SU-DHL-6 (cell line): ENCODE measurements at regions not wholly inside any gene's neighbourhood (a gene's known extent, or its start where the extent isn't known, plus 50 kb on each side); places are given as distances from the start of the nearest gene placed in this dataset.

ENCODE experiments used
- H2AFZ ChIP-seq: fragments of 200-600 bp; sonication (generic); 2 replicates; pipeline ENCODE4 v1.6.1; 2014; ENCODE audit warnings: low read depth, mild to moderate bottlenecking, moderate library complexity, mixed read lengths, antibody characterized with exemption, low read length; ENCODE audit not compliant: severe bottlenecking
- H3F3A ChIP-seq: fragments of 200-600 bp; shearing (Covaris generic); 2 replicates; pipeline ENCODE4 v1.6.0; 2016; ENCODE audit warnings: antibody characterized with exemption, mild to moderate bottlenecking; ENCODE audit not compliant: insufficient read depth
- H3K27ac ChIP-seq: fragments of 200-600 bp; sonication (generic); 2 replicates; pipeline ENCODE4 v1.5.1; 2016; ENCODE audit warnings: low read depth, mild to moderate bottlenecking, low read length, moderate library complexity, mixed read lengths
- H3K27me3 ChIP-seq: fragments of 200-600 bp; sonication (generic), shearing (Covaris generic); 2 replicates; pipeline ENCODE4 v1.6.0; 2014; ENCODE audit warnings: mild to moderate bottlenecking, low read length
- H3K36me3 ChIP-seq: fragments of 200-600 bp; sonication (generic); 2 replicates; pipeline ENCODE4 v1.6.1; 2014; ENCODE audit warnings: mild to moderate bottlenecking, low read length, mixed read lengths
- H3K4me2 ChIP-seq: fragments of 300-600, 200-600 bp; shearing (Covaris generic), sonication (generic); 2 replicates; pipeline ENCODE4 v1.6.0; 2014; ENCODE audit warnings: low read length, low read depth, mild to moderate bottlenecking; ENCODE audit not compliant: poor library complexity, severe bottlenecking
- H3K4me3 ChIP-seq: fragments of 200-600 bp; sonication (generic); 2 replicates; pipeline ENCODE4 v1.5.1; 2014; ENCODE audit warnings: antibody characterized with exemption, low read length, mild to moderate bottlenecking, mixed read lengths; ENCODE audit not compliant: insufficient read depth, poor library complexity, severe bottlenecking
- H3K79me2 ChIP-seq: fragments of 200-600 bp; sonication (generic); 2 replicates; pipeline ENCODE4 v1.6.1; 2014; ENCODE audit warnings: mild to moderate bottlenecking, low read length, moderate library complexity; ENCODE audit not compliant: insufficient read depth
- H3K9ac ChIP-seq: fragments of 200-600 bp; sonication (generic); 2 replicates; pipeline ENCODE4 v1.7.0; 2014; ENCODE audit warnings: mild to moderate bottlenecking, low read length
- H3K9me2 ChIP-seq: fragments of 200-600 bp; sonication (generic); replicated peaks from 2 replicates; pipeline ENCODE4 v1.6.1; 2014; ENCODE audit warnings: low read length; ENCODE audit not compliant: insufficient read depth
- H3K9me3 ChIP-seq: fragments of 200-600 bp; sonication (generic); 2 replicates; pipeline ENCODE4 v1.6.1; 2014; ENCODE audit warnings: low read length, mixed read lengths; ENCODE audit not compliant: insufficient read depth
- H4K20me1 ChIP-seq: fragments of 200-600 bp; sonication (generic); 2 replicates; pipeline ENCODE4 v1.6.1; 2014; ENCODE audit warnings: low read depth, mild to moderate bottlenecking, antibody characterized with exemption, low read length, moderate library complexity, mixed read lengths
- CTCF ChIP-seq: fragments of 200-600 bp; sonication (generic); IDR thresholded peaks from one replicate; pipeline ENCODE4 v1.5.1; 2017; ENCODE audit warnings: antibody characterized with exemption, mild to moderate bottlenecking, low read length, moderate library complexity; ENCODE audit not compliant: insufficient read depth, poor library complexity, severe bottlenecking
- EZH2phosphoT487 ChIP-seq: fragments of 200-600 bp; sonication (generic), shearing (Covaris generic); conservative IDR thresholded peaks from 2 replicates; pipeline ENCODE4 v1.6.1; 2018; ENCODE audit warnings: mild to moderate bottlenecking, antibody characterized with exemption, low read length, moderate library complexity, mixed read lengths

GRCh38 chr18:61123309-61123708, 209.9 kb upstream of the CDH20 start:
- Histone ChIP-seq H3K9me3 (no peaks in the 10 kb centered on the region), H3K9me2 (0 out of 2 replicates have a peak, but pooled peaks cover 3% of the 10 kb centered on the region), H3K4me2 (no peak overlapping the region), H3K4me3 (no peak overlapping the region), H3K36me3 (no peaks in the 10 kb centered on the region), H2AFZ (no peak overlapping the region), H3K27ac (no peak overlapping the region), H3K79me2 (no peaks in the 10 kb centered on the region), H3F3A (no peaks in the 10 kb centered on the region), H3K9ac (no peak overlapping the region), H3K27me3 (no peaks in the 10 kb centered on the region), H4K20me1 (no peaks in the 10 kb centered on the region)
- TF ChIP-seq EZH2phosphoT487 = no peak
- TF ChIP-seq CTCF = no peak

GRCh38 chr18:61127714-61128467, 205.3 kb upstream of the CDH20 start:
- TF ChIP-seq EZH2phosphoT487 (no peak), CTCF (no peak)
- H3K9me3 ChIP-seq = no peaks in the 10 kb centered on the region
- no peak overlapping the region for H3K4me2 ChIP-seq
- no peak overlapping the region for H3K4me3 ChIP-seq
- H3K9me2 ChIP-seq = 0 out of 2 replicates have a peak, but pooled peaks cover 3% of the 10 kb centered on the region
- no peak overlapping the region for H3K9ac ChIP-seq
- no peak overlapping the region for H2AFZ ChIP-seq
- H3K79me2 ChIP-seq = no peaks in the 10 kb centered on the region
- H3K27ac ChIP-seq = no peak overlapping the region
- no peaks in the 10 kb centered on the region for H3F3A ChIP-seq
- H3K27me3 ChIP-seq = no peaks in the 10 kb centered on the region
- no peaks in the 10 kb centered on the region for H3K36me3 ChIP-seq
- no peaks in the 10 kb centered on the region for H4K20me1 ChIP-seq

DNA sequence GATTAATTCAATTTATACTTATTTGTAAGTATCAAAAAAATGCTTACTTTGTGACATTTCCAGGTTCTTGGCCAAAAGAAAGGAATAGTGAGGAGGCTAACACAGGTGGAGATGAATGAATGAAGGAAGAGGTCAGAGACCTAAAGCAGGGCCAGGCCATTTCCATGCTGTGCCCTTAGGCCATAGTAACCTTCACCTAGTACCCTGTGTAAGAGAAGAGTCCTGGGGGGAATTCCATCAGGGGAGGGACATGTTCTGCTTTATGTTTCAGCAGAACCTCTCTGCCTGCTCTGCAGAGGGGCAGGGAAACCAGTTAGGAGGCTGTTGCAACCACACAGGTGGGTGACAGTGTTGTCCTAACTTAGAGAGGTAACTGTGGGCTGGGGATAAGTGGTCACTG, 204.2 kb upstream of the CDH20 start:
- Histone ChIP-seq H2AFZ (no peak overlapping the region), H3F3A (no peaks in the 10 kb centered on the region), H3K27me3 (no peaks in the 10 kb centered on the region), H3K9me3 (no peaks in the 10 kb centered on the region), H3K9ac (no peak overlapping the region), H3K36me3 (no peaks in the 10 kb centered on the region), H3K79me2 (no peaks in the 10 kb centered on the region), H4K20me1 (no peaks in the 10 kb centered on the region), H3K4me2 (no peak overlapping the region), H3K9me2 (0 out of 2 replicates have a peak, but pooled peaks cover 3% of the 10 kb centered on the region), H3K27ac (no peak overlapping the region), H3K4me3 (no peak overlapping the region)
- no peak for TF ChIP-seq CTCF
- no peak for TF ChIP-seq EZH2phosphoT487
